Colonic mucosa (tissue), 4 donors: ENCODE measurements at regions not wholly inside any gene's neighbourhood (a gene's known extent, or its start where the extent isn't known, plus 50 kb on each side); places are given as distances from the start of the nearest gene placed in this dataset.

Source experiments
- DNase-seq: peaks from one replicate; pipeline ENCODE4 v3.0.0-alpha.2; 2020
- H3K27ac ChIP-seq: fragments of 200-600 bp; one replicate; pipeline ENCODE4 v1.8.0; 2021
- H3K27me3 ChIP-seq: fragments of 200-600 bp; one replicate; pipeline ENCODE4 v1.8.0; 2021
- H3K36me3 ChIP-seq: fragments of 200-600 bp; one replicate; pipeline ENCODE4 v1.8.0; 2021
- H3K4me1 ChIP-seq: fragments of 200-600 bp; one replicate; pipeline ENCODE4 v1.8.0; 2021; ENCODE audit warnings: mild to moderate bottlenecking
- H3K4me3 ChIP-seq: fragments of 200-600 bp; one replicate; pipeline ENCODE4 v1.8.0; 2021
- H3K9ac ChIP-seq, 2 donors: one replicate each; pipeline ENCODE4 v1.7.0; 2013; ENCODE audit warnings: control low read depth in 2 of 2, low read depth in 2 of 2, low read length in 2 of 2
- H3K9me3 ChIP-seq: fragments of 200-600 bp; one replicate; pipeline ENCODE4 v1.8.0; 2021
- CTCF ChIP-seq: fragments of 200-600 bp; IDR thresholded peaks from one replicate; pipeline ENCODE4 v1.8.0; 2022; ENCODE audit warnings: antibody characterized with exemption, mild to moderate bottlenecking
- intact Hi-C: fragments of 100-400 bp; cut with DNase I; formaldehyde crosslinking; loops from one replicate; pipeline ENCODE4 v1.14.1; 2022
- donor health status: healthy.
- donor health status: DM: no; HTN: no; CAD: no.
- donor health status: DM: no; HTN: no; CAD: no.

- Histone ChIP-seq H3K4me1 (no peaks in the 10 kb centered on the region), H3K36me3 (no peaks in the 10 kb centered on the region), H3K9ac (no peak overlapping the region), H3K27me3 (no peaks in the 10 kb centered on the region), H3K9me3 (no peaks in the 10 kb centered on the region), H3K27ac (no peak overlapping the region), H3K4me3 (no peak overlapping the region)
- DNase-seq = no peak
- no peak for TF ChIP-seq CTCF
- intact Hi-C loops = no loop called here
Measured at GRCh38 chr20:54710341-54710740, 234.9 kb downstream of the DOK5 start.

GRCh38 chr20:54708229-54708628, 232.8 kb downstream of the DOK5 start:
- H3K9me3 ChIP-seq = no peaks in the 10 kb centered on the region
- H3K9ac ChIP-seq = no peak overlapping the region
- no peak for TF ChIP-seq CTCF
- H3K4me1 ChIP-seq = no peaks in the 10 kb centered on the region
- H3K4me3 ChIP-seq = no peak overlapping the region
- no peak overlapping the region for H3K27ac ChIP-seq
- no peak for DNase-seq
- intact Hi-C loops = no loop called here
- H3K36me3 ChIP-seq = no peaks in the 10 kb centered on the region
- no peaks in the 10 kb centered on the region for H3K27me3 ChIP-seq

GRCh38 chr20:54707801-54708200, 232.4 kb downstream of the DOK5 start:
- H3K27ac ChIP-seq = no peak overlapping the region
- no peak overlapping the region for H3K4me3 ChIP-seq
- no peaks in the 10 kb centered on the region for H3K4me1 ChIP-seq
- intact Hi-C loops = no loop called here
- no peak for TF ChIP-seq CTCF
- no peak for DNase-seq
- H3K9ac ChIP-seq = no peak overlapping the region
- no peaks in the 10 kb centered on the region for H3K9me3 ChIP-seq
- no peaks in the 10 kb centered on the region for H3K36me3 ChIP-seq
- H3K27me3 ChIP-seq = no peaks in the 10 kb centered on the region

GRCh38 chr20:54706581-54706980, 231.2 kb downstream of the DOK5 start:
- Histone ChIP-seq H3K27ac (no peak overlapping the region), H3K4me1 (no peaks in the 10 kb centered on the region), H3K9ac (no peak overlapping the region), H3K4me3 (no peak overlapping the region), H3K36me3 (no peaks in the 10 kb centered on the region), H3K9me3 (no peaks in the 10 kb centered on the region), H3K27me3 (no peaks in the 10 kb centered on the region)
- DNase-seq = no peak
- no peak for TF ChIP-seq CTCF
- intact Hi-C loops = no loop called here

GRCh38 chr20:54704032-54704635, 228.7 kb downstream of the DOK5 start:
- TF ChIP-seq CTCF = no peak
- no peak for DNase-seq
- intact Hi-C loops = no loop called here
- Histone ChIP-seq H3K4me1 (no peaks in the 10 kb centered on the region), H3K27ac (no peak overlapping the region), H3K36me3 (no peaks in the 10 kb centered on the region), H3K4me3 (no peak overlapping the region), H3K27me3 (no peaks in the 10 kb centered on the region), H3K9me3 (no peaks in the 10 kb centered on the region), H3K9ac (no peak overlapping the region)
